Left renal cortex interstitium (tissue), 4 donors: ENCODE measurements at regions not wholly inside any gene's neighbourhood (a gene's known extent, or its start where the extent isn't known, plus 50 kb on each side); places are given as distances from the start of the nearest gene placed in this dataset.

ENCODE experiments used
- DNase-seq, 4 donors: peaks; one replicate each; pipeline ENCODE4 v3.0.0-alpha.2; 2013; ENCODE audit warnings: low read depth in 4 of 4, low spot score in 2 of 4, missing footprints in 1 of 4

- DNase-seq = no peak
Measured at GRCh38 chr3:72475258-72476138, 372.7 kb downstream of the SHQ1 start.

- no peak for DNase-seq
Measured at GRCh38 chr3:72474775-72475174, 373.5 kb downstream of the SHQ1 start.

- DNase-seq = no peak
Measured at GRCh38 chr3:72473156-72473555, 375.1 kb downstream of the SHQ1 start.

GRCh38 chr3:72470904-72471417 lies 377.3 kb downstream of the SHQ1 start:
- DNase-seq = no peak

GRCh38 chr3:72465853-72466252 lies 382.4 kb downstream of the SHQ1 start:
- DNase-seq = no peak

- DNase-seq = no peak
Measured at GRCh38 chr3:72463083-72463482, 385.2 kb downstream of the SHQ1 start.

- DNase-seq = peak in 2 of 4 donors; percentile 19 to 49
Measured at GRCh38 chr3:72462595-72463011, 385.6 kb downstream of the SHQ1 start.

GRCh38 chr3:72461787-72462186 lies 386.5 kb downstream of the SHQ1 start:
- no peak for DNase-seq

- no peak for DNase-seq
Measured at GRCh38 chr3:72460205-72461174, 387.8 kb downstream of the SHQ1 start.

GRCh38 chr3:72459588-72459987 lies 388.7 kb downstream of the SHQ1 start:
- no peak for DNase-seq

GRCh38 chr3:72458375-72458774 lies 389.9 kb downstream of the SHQ1 start:
- DNase-seq = no peak

- no peak for DNase-seq
Measured at GRCh38 chr3:72454441-72454840, 393.8 kb downstream of the SHQ1 start.

GRCh38 chr3:72453706-72454105 lies 394.5 kb downstream of the SHQ1 start:
- DNase-seq = no peak

- DNase-seq = no peak
Measured at GRCh38 chr3:72452745-72453144, 395.5 kb downstream of the SHQ1 start.

- no peak for DNase-seq
Measured at GRCh38 chr3:72451841-72452240, 396.4 kb downstream of the SHQ1 start.

- DNase-seq = no peak
Measured at GRCh38 chr3:72449551-72449950, 398.7 kb downstream of the SHQ1 start.

GRCh38 chr3:72448858-72449257 lies 399.4 kb downstream of the SHQ1 start:
- DNase-seq = no peak

- no peak for DNase-seq
Measured at GRCh38 chr3:72448375-72448823, 399.8 kb downstream of the SHQ1 start.

GRCh38 chr3:72447059-72447946 lies 400.9 kb downstream of the SHQ1 start:
- peak in 3 of 4 donors; percentile 37 to 79 (median 64) for DNase-seq
